Ovary (tissue), 3 donors: ENCODE measurements at regions not wholly inside any gene's neighbourhood (a gene's known extent, or its start where the extent isn't known, plus 50 kb on each side); places are given as distances from the start of the nearest gene placed in this dataset.

Experiments used
- CTCF ChIP-seq, 3 donors: fragments of 450-650 bp in 2 of 3; fragments of 200-600 bp in 1 of 3; IDR thresholded peaks; one replicate each; pipeline versions ENCODE4 v1.5.1 to v1.8.0; 2016 to 2022; ENCODE audit warnings: antibody characterized with exemption in 3 of 3, mild to moderate bottlenecking in 1 of 3
- EP300 ChIP-seq: sonication (generic); formaldehyde crosslinking; IDR thresholded peaks from one replicate; pipeline ENCODE4 v1.6.1; 2017; ENCODE audit warnings: antibody characterized with exemption
- POLR2A ChIP-seq: fragments of 450-650 bp; IDR thresholded peaks from one replicate; pipeline ENCODE4 v1.6.1; 2017; ENCODE audit warnings: antibody characterized with exemption, mild to moderate bottlenecking, moderate library complexity
- donor health status: DM: no; HTN: no; CAD: no.

- TF ChIP-seq POLR2A, result no peak
- no peak for TF ChIP-seq CTCF (IDR thresholded peaks at IDR 0.05)
- TF ChIP-seq EP300, result no peak
Observed at GRCh38 chr13:34035178-34035577, 217.2 kb downstream of the RFC3 start.
